Activated B cell treated with CpG ODN at 0.5 μM for 24 hours (primary cell): ENCODE measurements at regions not wholly inside any gene's neighbourhood (a gene's known extent, or its start where the extent isn't known, plus 50 kb on each side); places are given as distances from the start of the nearest gene placed in this dataset.

Experiments used
- ATAC-seq: fragments of 200-7000 bp; cut with Tn5 transposase; one replicate; pipeline ENCODE4 v1.10.0; 2021; ENCODE audit warnings: low read depth, mild to moderate bottlenecking, moderate library complexity
- CTCF ChIA-PET: fragments of 350-600 bp; sonication (Branson Sonifier 250); formaldehyde crosslinking; loops from one replicate; lab custom pipeline; 2021; ENCODE audit warnings: antibody characterized with exemption; lab: Charles Lee
- POLR2A ChIA-PET: fragments of 350-600 bp; sonication (Branson Sonifier 250); formaldehyde crosslinking; loops from one replicate; lab custom pipeline; 2021; ENCODE audit warnings: antibody characterized with exemption; lab: Charles Lee
- DNase-seq: peaks from one replicate; pipeline ENCODE4 v3.0.0; 2022
- H3K27ac Mint-ChIP-seq: one replicate; pipeline ENCODE4 v1.8.0; 2020; ENCODE audit warnings: mixed read lengths
- H3K27me3 Mint-ChIP-seq: one replicate; pipeline ENCODE4 v1.8.0; 2021; ENCODE audit warnings: mixed read lengths
- H3K36me3 Mint-ChIP-seq: one replicate; pipeline ENCODE4 v1.8.0; 2021; ENCODE audit warnings: low read depth, mixed read lengths
- H3K4me1 Mint-ChIP-seq: one replicate; pipeline ENCODE4 v1.8.0; 2021; ENCODE audit warnings: mixed read lengths
- H3K4me3 Mint-ChIP-seq: one replicate; pipeline ENCODE4 v1.8.0; 2020; ENCODE audit warnings: mild to moderate bottlenecking, mixed read lengths
- H3K9me3 Mint-ChIP-seq: one replicate; pipeline ENCODE4 v1.8.0; 2020; ENCODE audit warnings: mixed read lengths
- intact Hi-C: fragments of 100-400 bp; cut with micrococcal nuclease; formaldehyde crosslinking; loops from one replicate; pipeline ENCODE4 v1.15.1; 2024
- TF ChIP-seq, protein P1 (sequence below): fragments of 200-600 bp; IDR thresholded peaks from one replicate; pipeline ENCODE4 v1.8.0; 2022; ENCODE audit warnings: antibody characterized with exemption, mild to moderate bottlenecking

DNA sequence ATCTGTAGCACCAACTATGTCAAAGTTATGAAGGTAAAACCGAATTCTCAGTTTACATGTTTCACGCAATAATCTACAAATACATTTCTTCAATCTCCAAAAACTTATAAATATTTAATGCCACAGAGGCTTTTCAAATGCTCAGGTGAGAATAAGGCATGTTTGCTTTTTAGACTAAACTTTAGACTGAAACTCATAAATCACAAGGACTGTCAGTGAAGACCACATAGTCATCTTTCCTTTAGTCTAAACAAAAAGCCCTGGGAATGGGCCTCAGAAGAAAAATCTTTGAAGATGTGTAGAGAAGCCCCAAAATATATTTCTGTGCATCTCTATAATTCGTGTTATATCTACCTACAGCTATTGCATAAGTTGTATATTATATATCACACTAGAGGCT lies 54.5 kb upstream of the DCTD start:
- Mint-ChIP-seq H3K27me3 (peaks cover 12% of the 10 kb centered on the region), H3K9me3 (no peaks in the 10 kb centered on the region), H3K4me1 (no peaks in the 10 kb centered on the region), H3K27ac (no peak overlapping the region), H3K36me3 (no peaks in the 10 kb centered on the region), H3K4me3 (no peak overlapping the region)
- ATAC-seq (no peak), DNase-seq (no peak)
- TF ChIP-seq, protein P1, sequence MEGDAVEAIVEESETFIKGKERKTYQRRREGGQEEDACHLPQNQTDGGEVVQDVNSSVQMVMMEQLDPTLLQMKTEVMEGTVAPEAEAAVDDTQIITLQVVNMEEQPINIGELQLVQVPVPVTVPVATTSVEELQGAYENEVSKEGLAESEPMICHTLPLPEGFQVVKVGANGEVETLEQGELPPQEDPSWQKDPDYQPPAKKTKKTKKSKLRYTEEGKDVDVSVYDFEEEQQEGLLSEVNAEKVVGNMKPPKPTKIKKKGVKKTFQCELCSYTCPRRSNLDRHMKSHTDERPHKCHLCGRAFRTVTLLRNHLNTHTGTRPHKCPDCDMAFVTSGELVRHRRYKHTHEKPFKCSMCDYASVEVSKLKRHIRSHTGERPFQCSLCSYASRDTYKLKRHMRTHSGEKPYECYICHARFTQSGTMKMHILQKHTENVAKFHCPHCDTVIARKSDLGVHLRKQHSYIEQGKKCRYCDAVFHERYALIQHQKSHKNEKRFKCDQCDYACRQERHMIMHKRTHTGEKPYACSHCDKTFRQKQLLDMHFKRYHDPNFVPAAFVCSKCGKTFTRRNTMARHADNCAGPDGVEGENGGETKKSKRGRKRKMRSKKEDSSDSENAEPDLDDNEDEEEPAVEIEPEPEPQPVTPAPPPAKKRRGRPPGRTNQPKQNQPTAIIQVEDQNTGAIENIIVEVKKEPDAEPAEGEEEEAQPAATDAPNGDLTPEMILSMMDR: no peak
- CTCF ChIA-PET: no interaction called here
- intact Hi-C loops: no loop called here
- POLR2A ChIA-PET: no interaction called here

DNA sequence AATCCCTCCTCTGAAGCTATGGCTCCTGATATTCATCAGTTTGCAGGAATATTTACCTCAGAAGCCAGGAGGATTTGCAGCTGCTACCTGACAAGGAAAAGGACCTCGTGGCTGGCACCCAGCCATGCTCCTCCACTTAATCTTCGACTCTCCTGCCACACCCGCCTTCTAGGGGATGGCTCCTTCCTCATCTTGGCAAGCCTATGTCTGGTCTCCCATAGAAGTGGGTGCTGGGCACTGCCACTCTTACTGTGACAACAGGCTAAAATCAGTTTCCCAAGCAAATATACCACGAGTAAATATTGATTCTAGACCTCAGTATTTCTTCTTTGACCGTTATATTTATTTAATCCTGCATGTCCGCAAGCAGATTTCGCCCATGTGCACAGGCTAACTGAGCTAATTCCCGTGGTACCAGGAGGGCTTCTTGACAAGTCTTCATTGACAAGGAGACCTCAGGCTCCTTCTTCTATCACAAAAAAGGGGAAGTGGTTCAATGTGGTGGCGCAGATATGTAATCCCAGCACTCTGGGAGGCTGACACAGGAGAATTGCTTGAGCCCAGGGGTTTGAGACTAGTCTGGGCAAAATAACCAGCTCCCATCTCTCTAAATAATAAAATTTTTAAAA lies 52.6 kb upstream of the DCTD start:
- no peak for DNase-seq
- Mint-ChIP-seq H3K27ac (no peak overlapping the region), H3K4me1 (no peaks in the 10 kb centered on the region), H3K36me3 (no peaks in the 10 kb centered on the region), H3K27me3 (peaks cover 17% of the 10 kb centered on the region), H3K4me3 (no peak overlapping the region), H3K9me3 (no peaks in the 10 kb centered on the region)
- intact Hi-C loops: no loop called here
- TF ChIP-seq, protein P1: no peak
- CTCF ChIA-PET: no interaction called here
- no peak for ATAC-seq
- POLR2A ChIA-PET: no interaction called here

DNA sequence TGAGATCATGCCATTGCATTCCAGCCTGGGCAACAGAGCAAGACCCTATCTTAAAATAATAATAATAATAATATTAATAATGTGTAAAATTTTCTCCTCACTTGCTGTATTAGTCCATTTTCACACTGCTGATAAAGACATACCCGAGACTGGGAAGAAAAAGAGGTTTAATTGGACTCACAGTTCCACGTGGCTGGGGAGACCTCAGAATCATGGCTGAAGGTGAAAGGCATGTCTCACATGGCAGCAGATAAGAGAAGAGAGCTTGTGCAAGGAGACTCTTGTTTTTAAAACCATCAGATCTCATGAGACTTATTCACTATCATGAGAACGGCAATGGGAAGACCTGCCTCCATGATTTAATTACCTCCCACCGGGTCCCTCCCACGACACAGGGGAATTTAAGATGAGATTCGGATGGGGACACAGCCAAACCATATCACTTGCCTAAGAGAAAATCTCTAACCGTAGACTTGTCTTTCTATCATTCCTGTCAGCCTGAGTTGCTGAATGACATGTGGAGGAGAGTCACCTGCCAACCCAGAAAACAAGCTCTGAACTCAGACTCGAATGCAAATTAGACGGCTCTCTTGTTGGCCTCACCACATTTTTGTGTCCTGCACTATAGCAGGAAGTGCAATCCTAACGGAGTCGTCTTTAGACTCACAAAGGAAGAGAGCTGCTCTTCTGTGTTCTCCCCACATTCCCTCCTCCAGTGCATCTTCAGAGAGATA lies 51.9 kb upstream of the DCTD start:
- intact Hi-C loops: no loop called here

DNA sequence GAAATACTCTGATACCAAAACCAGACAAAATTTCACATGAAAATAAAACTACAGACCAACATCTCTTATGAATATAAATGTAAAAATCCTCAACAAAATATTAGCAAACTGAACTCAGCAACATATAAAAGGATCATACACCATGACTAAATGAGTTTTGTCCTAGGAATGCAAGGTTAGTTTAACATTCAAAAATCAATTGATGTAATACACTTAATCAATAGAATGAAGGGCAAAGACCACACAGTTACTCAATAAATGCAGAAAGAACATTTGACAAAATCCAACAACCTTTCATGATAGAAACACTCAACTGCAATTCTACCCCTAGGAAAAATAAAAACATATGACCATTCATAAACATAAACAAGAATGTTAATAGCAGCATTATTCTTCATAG lies 50.2 kb upstream of the DCTD start:
- intact Hi-C loops: no loop called here
- Mint-ChIP-seq H3K36me3 (no peaks in the 10 kb centered on the region), H3K9me3 (peaks cover 4% of the 10 kb centered on the region), H3K27ac (no peak overlapping the region), H3K4me3 (no peak overlapping the region), H3K4me1 (no peaks in the 10 kb centered on the region), H3K27me3 (peaks cover 21% of the 10 kb centered on the region)
- POLR2A ChIA-PET: no interaction called here
- CTCF ChIA-PET: no interaction called here
- no peak for DNase-seq
- ATAC-seq: no peak
- TF ChIP-seq, protein P1: no peak

More for the DNA sequence above, 51.9 kb upstream of the DCTD start:
- H3K27ac Mint-ChIP-seq: no peak overlapping the region
- H3K4me1 Mint-ChIP-seq: no peaks in the 10 kb centered on the region
- ATAC-seq: no peak
- H3K4me3 Mint-ChIP-seq: no peak overlapping the region
- ChIA-PET POLR2A (no interaction called here), CTCF (no interaction called here)
- DNase-seq: no peak
- TF ChIP-seq, protein P1: no peak
- H3K27me3 Mint-ChIP-seq: peaks cover 20% of the 10 kb centered on the region
- no peaks in the 10 kb centered on the region for H3K36me3 Mint-ChIP-seq
- H3K9me3 Mint-ChIP-seq: peaks cover 4% of the 10 kb centered on the region
